Stimulated activated CD8-positive, alpha-beta memory T cell treated with anti-CD3 and anti-CD28 coated beads, Interleukin-4, amount 100 ng/mL, for 1 hour (primary cell): ENCODE measurements at regions not wholly inside any gene's neighbourhood (a gene's known extent, or its start where the extent isn't known, plus 50 kb on each side); places are given as distances from the start of the nearest gene placed in this dataset.

Experiments
- DNase-seq, 2 donors: peaks; one replicate each; pipeline ENCODE4 v3.0.0-alpha.2; 2020; ENCODE audit warnings: low read depth in 2 of 2, low spot score in 1 of 2

- DNase-seq, result no peak
These were observed 250.7 kb upstream of the AGA start for GRCh38 chr4:177692907-177693306.

- no peak for DNase-seq
These were observed 254.3 kb upstream of the AGA start for GRCh38 chr4:177696438-177696966.

GRCh38 chr4:177699365-177700213 lies 257.4 kb upstream of the AGA start:
- no peak for DNase-seq

- no peak for DNase-seq
These were observed 264.7 kb upstream of the AGA start for GRCh38 chr4:177706916-177707315.

- DNase-seq, result no peak
These were observed 271.2 kb upstream of the AGA start for GRCh38 chr4:177713454-177713853.

GRCh38 chr4:177717407-177717806 lies 275.2 kb upstream of the AGA start:
- no peak for DNase-seq

- no peak for DNase-seq
These were observed 276.3 kb upstream of the AGA start for GRCh38 chr4:177718514-177718913.

GRCh38 chr4:177726111-177726510 lies 283.9 kb upstream of the AGA start:
- DNase-seq, result no peak

GRCh38 chr4:177728361-177729152 lies 286.3 kb upstream of the AGA start:
- DNase-seq, result no peak

- no peak for DNase-seq
These were observed 287.4 kb upstream of the AGA start for GRCh38 chr4:177729681-177730080.

GRCh38 chr4:177737387-177737940 lies 295.2 kb upstream of the AGA start:
- DNase-seq, result no peak

- DNase-seq, result no peak
These were observed 298.3 kb upstream of the AGA start for GRCh38 chr4:177740563-177740962.

GRCh38 chr4:177759729-177760128 lies 317.5 kb upstream of the AGA start:
- DNase-seq, result no peak

GRCh38 chr4:177761692-177762091 lies 319.5 kb upstream of the AGA start:
- DNase-seq, result no peak

- no peak for DNase-seq
These were observed 326.9 kb upstream of the AGA start for GRCh38 chr4:177769155-177769554.

- no peak for DNase-seq
These were observed 328.5 kb upstream of the AGA start for GRCh38 chr4:177770776-177771175.

GRCh38 chr4:177771645-177772044 lies 329.4 kb upstream of the AGA start:
- DNase-seq, result no peak

GRCh38 chr4:177778623-177779022 lies 336.4 kb upstream of the AGA start:
- DNase-seq, result no peak

GRCh38 chr4:177785000-177785399 lies 342.8 kb upstream of the AGA start:
- DNase-seq, result no peak

- DNase-seq, result no peak
These were observed 347.4 kb upstream of the AGA start for GRCh38 chr4:177789610-177790009.

GRCh38 chr4:177791188-177791587 lies 349.0 kb upstream of the AGA start:
- DNase-seq, result no peak

- no peak for DNase-seq
These were observed 354.6 kb upstream of the AGA start for GRCh38 chr4:177796841-177797240.
